ENCODE measurements at regions not wholly inside any gene's neighbourhood (a gene's known extent, or its start where the extent isn't known, plus 50 kb on each side); places are given as distances from the start of the nearest gene placed in this dataset.

DNA sequence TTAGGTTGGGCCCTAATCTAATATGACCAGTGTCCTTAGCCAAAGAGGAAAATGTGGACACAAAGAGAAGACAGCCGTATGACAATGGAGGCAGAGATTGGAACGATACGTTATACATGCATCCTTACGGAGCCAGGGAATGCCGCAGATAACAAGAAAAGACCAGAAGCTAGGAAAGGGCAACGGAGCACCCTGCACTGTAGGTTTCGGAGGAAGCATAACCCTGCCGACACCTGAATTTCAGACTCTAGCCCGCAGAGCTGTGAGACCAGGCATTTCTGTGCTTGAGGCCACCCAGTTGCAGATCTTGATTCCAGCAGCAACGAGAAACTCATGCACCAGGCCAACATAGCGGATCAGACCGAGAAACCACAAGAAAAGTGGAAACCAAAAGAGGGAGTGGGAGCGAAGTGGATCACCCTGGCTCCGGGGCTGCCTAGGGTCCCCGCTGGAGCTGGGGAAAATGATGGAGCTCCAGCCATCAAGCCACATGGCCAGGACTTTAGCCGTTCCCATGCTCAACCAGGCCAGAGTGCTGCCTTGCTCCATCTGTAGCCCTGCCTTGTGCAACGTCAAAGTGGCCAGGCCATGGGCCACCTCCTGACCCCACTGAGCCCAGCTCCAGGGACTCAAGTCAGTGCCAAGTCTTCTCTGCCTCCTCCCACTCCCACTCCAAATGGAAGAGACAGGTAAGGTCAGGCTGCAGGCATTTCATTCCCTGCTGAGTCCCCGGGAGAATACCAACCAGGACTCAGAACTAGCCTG is 51.7 kb upstream of the RPL38 start:
- Histone ChIP-seq H3K9ac (ENCODE audit: insufficient read depth in 1 of 2, low read depth in 2 of 2, low read length in 2 of 2) (no peak overlapping the region), H2AFZ (ENCODE audit: low read depth, low read length) (no peak overlapping the region), H3K4me2 (ENCODE audit: insufficient read depth, low read length) (no peak overlapping the region), H3K4me1 (replicated peaks in 1 of 2; ENCODE audit: control insufficient read depth in 2 of 2, insufficient read depth in 2 of 2, low read length in 2 of 2) (no peaks in the 10 kb centered on the region; a peak in 1 of 5 replicates), H3K36me3 (ENCODE audit: control insufficient read depth, insufficient read depth, low read length) (no peaks in the 10 kb centered on the region), H3K27me3 (ENCODE audit: control insufficient read depth in 2 of 2, insufficient read depth in 2 of 2, low read length in 2 of 2) (peaks cover 7 to 55% of the 10 kb centered on the region in 2 experiments; a peak in 4 of 5 replicates), H3K4me3 (no peak overlapping the region), H3K9me1 (ENCODE audit: control insufficient read depth, insufficient read depth, low read length) (no peaks in the 10 kb centered on the region), H3K27ac (ENCODE audit: extremely low read depth, low read depth, low read length) (no peak overlapping the region), H3K9me3 (replicated peaks; ENCODE audit: control insufficient read depth, insufficient read depth, low read depth, low read length) (no peaks in the 10 kb centered on the region), H4K20me1 (replicated peaks; ENCODE audit: control insufficient read depth, insufficient read depth, low read length) (no peaks in the 10 kb centered on the region; the same call in 1 of the 2 replicates), H3K79me2 (ENCODE audit: control insufficient read depth, insufficient read depth, low read length) (no peaks in the 10 kb centered on the region)
- no peak for DNase-seq (ENCODE audit: extremely low read depth in 1 of 4, low spot score in 3 of 4)
- BruUV-seq (replicated peaks): no TSS peak
- ATAC-seq: no peak
- TF ChIP-seq, protein P1, sequence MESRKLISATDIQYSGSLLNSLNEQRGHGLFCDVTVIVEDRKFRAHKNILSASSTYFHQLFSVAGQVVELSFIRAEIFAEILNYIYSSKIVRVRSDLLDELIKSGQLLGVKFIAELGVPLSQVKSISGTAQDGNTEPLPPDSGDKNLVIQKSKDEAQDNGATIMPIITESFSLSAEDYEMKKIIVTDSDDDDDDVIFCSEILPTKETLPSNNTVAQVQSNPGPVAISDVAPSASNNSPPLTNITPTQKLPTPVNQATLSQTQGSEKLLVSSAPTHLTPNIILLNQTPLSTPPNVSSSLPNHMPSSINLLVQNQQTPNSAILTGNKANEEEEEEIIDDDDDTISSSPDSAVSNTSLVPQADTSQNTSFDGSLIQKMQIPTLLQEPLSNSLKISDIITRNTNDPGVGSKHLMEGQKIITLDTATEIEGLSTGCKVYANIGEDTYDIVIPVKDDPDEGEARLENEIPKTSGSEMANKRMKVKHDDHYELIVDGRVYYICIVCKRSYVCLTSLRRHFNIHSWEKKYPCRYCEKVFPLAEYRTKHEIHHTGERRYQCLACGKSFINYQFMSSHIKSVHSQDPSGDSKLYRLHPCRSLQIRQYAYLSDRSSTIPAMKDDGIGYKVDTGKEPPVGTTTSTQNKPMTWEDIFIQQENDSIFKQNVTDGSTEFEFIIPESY (CRISPR knock-in tag; IDR thresholded peaks at IDR 0.05): no peak
- no peak for TF ChIP-seq TAL1 (IDR thresholded peaks at IDR 0.05)
- TF ChIP-seq, protein P2, sequence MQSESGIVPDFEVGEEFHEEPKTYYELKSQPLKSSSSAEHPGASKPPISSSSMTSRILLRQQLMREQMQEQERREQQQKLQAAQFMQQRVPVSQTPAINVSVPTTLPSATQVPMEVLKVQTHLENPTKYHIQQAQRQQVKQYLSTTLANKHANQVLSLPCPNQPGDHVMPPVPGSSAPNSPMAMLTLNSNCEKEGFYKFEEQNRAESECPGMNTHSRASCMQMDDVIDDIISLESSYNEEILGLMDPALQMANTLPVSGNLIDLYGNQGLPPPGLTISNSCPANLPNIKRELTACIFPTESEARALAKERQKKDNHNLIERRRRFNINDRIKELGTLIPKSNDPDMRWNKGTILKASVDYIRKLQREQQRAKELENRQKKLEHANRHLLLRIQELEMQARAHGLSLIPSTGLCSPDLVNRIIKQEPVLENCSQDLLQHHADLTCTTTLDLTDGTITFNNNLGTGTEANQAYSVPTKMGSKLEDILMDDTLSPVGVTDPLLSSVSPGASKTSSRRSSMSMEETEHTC (IDR thresholded peaks at IDR 0.05): no peak
- no peak for TF ChIP-seq E2F3 (CRISPR knock-in tag; IDR thresholded peaks at IDR 0.05)
- no peak for TF ChIP-seq GABPB2 (CRISPR knock-in tag; conservative IDR thresholded peaks at IDR 0.05)
- no peak for TF ChIP-seq ESRRB (CRISPR knock-in tag; IDR thresholded peaks at IDR 0.05; ENCODE audit: borderline replicate concordance)
- TF ChIP-seq STAT5B (CRISPR knock-in tag; IDR thresholded peaks at IDR 0.05): no peak
- no peak for TF ChIP-seq KAT2B (IDR thresholded peaks at IDR 0.05; ENCODE audit: low read depth, low read length)
- TF ChIP-seq ZNF282 (CRISPR knock-in tag; IDR thresholded peaks at IDR 0.05): no peak
- TF ChIP-seq ZNF75A (CRISPR knock-in tag; IDR thresholded peaks at IDR 0.05): no peak
- TF ChIP-seq, protein P3, sequence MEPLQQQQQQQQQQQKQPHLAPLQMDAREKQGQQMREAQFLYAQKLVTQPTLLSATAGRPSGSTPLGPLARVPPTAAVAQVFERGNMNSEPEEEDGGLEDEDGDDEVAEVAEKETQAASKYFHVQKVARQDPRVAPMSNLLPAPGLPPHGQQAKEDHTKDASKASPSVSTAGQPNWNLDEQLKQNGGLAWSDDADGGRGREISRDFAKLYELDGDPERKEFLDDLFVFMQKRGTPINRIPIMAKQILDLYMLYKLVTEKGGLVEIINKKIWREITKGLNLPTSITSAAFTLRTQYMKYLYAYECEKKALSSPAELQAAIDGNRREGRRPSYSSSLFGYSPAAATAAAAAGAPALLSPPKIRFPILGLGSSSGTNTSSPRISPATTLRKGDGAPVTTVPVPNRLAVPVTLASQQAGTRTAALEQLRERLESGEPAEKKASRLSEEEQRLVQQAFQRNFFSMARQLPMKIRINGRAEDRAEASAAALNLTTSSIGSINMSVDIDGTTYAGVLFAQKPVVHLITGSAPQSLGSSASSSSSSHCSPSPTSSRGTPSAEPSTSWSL (CRISPR knock-in tag; IDR thresholded peaks at IDR 0.05; ENCODE audit: borderline replicate concordance): no peak
- TF ChIP-seq TRIM28 (IDR thresholded peaks at IDR 0.05): no peak
- TF ChIP-seq, protein P4, sequence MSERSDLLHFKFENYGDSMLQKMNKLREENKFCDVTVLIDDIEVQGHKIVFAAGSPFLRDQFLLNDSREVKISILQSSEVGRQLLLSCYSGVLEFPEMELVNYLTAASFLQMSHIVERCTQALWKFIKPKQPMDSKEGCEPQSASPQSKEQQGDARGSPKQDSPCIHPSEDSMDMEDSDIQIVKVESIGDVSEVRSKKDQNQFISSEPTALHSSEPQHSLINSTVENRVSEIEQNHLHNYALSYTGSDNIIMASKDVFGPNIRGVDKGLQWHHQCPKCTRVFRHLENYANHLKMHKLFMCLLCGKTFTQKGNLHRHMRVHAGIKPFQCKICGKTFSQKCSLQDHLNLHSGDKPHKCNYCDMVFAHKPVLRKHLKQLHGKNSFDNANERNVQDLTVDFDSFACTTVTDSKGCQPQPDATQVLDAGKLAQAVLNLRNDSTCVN (CRISPR knock-in tag; IDR thresholded peaks at IDR 0.05): no peak
- TF ChIP-seq TAF1 (IDR thresholded peaks at IDR 0.05; ENCODE audit: control insufficient read depth, extremely low read depth, insufficient read depth, low read length, severe bottlenecking): no peak
- TF ChIP-seq EHMT2 (IDR thresholded peaks at IDR 0.05): no peak
- in situ Hi-C loops (cut with MboI): no loop called here
- no peak for FAIRE-seq
- POLR2A ChIA-PET: no interaction called here
- intact Hi-C loops (cut with micrococcal nuclease): no loop called here
- WGBS (ENCODE audit: insufficient coverage, low coverage, missing lambda C conversion rate): 1% methylated on average over 18 of the region's 18 CpGs
- CTCF ChIA-PET (ENCODE audit: low intra/inter-chr PET ratio): no interaction called here
